ENCODE measurements at regions not wholly inside any gene's neighbourhood (a gene's known extent, or its start where the extent isn't known, plus 50 kb on each side); places are given as distances from the start of the nearest gene placed in this dataset.

DNA sequence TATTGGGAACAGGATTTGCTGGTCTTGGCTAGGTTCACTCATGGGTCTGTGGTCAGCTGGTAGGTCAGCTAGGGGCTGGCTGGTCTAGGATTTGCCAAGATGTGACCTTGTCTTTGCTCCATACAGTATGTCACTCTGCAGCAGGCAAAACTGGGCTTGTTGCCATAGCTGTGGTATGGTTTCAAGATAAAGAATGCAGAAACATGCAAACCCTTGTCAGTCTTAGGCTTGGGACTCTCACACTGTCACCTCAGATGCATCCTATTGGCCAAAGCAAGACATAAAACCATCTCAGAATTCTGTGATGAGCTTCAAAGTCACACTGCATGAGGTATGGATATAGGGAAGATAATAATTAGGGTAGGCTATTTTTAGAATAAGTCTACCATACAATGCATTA is 66.6 kb upstream of the TBC1D5 start:
- no peak for DNase-seq (ENCODE audit: low read depth)
- H3K4me3 ChIP-seq (ENCODE audit: low read depth, low read length), result no peak overlapping the region
- TF ChIP-seq CTCF (IDR thresholded peaks at IDR 0.05; ENCODE audit: low read depth, low read length), result no peak
- TF ChIP-seq MYC (IDR thresholded peaks at IDR 0.05; ENCODE audit: low read depth, low read length), result no peak
- no peak for TF ChIP-seq POLR2A (IDR thresholded peaks at IDR 0.05; ENCODE audit: extremely low read depth, insufficient read length)
- TF ChIP-seq MAX (IDR thresholded peaks at IDR 0.05; ENCODE audit: low read depth, low read length), result no peak

- no peak for TF ChIP-seq MYC (IDR thresholded peaks at IDR 0.05; ENCODE audit: low read depth, low read length)
- no peak for TF ChIP-seq MAX (IDR thresholded peaks at IDR 0.05; ENCODE audit: low read depth, low read length)
- TF ChIP-seq POLR2A (IDR thresholded peaks at IDR 0.05; ENCODE audit: extremely low read depth, insufficient read length), result no peak
- no peak for TF ChIP-seq CTCF (IDR thresholded peaks at IDR 0.05; ENCODE audit: low read depth, low read length)
- H3K4me3 ChIP-seq (ENCODE audit: low read depth, low read length), result no peak overlapping the region
- DNase-seq (ENCODE audit: low read depth), result no peak
Measured at GRCh38 chr3:17806876-17807275, 64.4 kb upstream of the TBC1D5 start.

DNA sequence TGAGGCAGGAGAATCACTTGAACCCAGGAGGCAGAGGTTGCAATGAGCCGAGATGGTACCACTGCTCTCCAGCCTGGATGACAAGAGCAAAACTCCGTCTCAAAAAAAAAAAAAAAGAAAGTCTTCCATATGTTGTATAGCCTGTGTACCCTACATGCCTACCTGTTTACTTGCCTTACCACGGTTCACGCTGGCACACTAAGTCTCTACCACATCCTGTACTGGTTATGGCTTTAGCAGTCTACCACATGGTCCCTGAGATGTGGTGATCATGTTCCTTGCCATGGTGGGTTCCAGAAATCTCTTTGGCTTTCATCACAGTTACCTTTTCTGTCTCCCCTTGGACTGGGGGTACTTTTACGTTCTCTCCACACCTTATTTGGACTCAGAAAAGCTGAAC is 63.8 kb upstream of the TBC1D5 start:
- no peak for DNase-seq (ENCODE audit: low read depth)
- no peak overlapping the region for H3K4me3 ChIP-seq (ENCODE audit: low read depth, low read length)
- no peak for TF ChIP-seq MAX (IDR thresholded peaks at IDR 0.05; ENCODE audit: low read depth, low read length)
- no peak for TF ChIP-seq CTCF (IDR thresholded peaks at IDR 0.05; ENCODE audit: low read depth, low read length)
- TF ChIP-seq MYC (IDR thresholded peaks at IDR 0.05; ENCODE audit: low read depth, low read length), result no peak
- no peak for TF ChIP-seq POLR2A (IDR thresholded peaks at IDR 0.05; ENCODE audit: extremely low read depth, insufficient read length)

- no peak for TF ChIP-seq CTCF (IDR thresholded peaks at IDR 0.05; ENCODE audit: low read depth, low read length)
- TF ChIP-seq MAX (IDR thresholded peaks at IDR 0.05; ENCODE audit: low read depth, low read length), result no peak
- TF ChIP-seq POLR2A (IDR thresholded peaks at IDR 0.05; ENCODE audit: extremely low read depth, insufficient read length), result no peak
- no peak for TF ChIP-seq MYC (IDR thresholded peaks at IDR 0.05; ENCODE audit: low read depth, low read length)
- no peak overlapping the region for H3K4me3 ChIP-seq (ENCODE audit: low read depth, low read length)
- no peak for DNase-seq (ENCODE audit: low read depth)
Measured at GRCh38 chr3:17805461-17805940, 63.1 kb upstream of the TBC1D5 start.

DNA sequence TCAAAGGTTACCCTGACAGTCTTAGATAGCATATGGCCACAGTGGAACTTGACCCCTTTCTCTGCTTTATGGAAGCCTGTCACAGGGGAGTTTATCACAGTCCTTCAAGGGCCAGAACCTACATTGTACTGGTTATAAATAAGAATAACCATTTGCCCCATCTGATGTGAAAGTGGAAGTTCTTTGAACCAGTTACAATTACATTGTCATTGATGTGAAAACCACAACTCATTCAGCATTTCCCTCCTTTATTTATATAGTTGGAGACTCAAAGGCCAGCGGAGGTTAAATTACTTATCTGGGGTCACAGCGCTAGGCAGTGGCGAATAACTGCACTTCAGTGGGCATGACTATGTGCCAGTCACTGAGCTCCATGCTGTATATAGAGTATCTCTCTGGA is 60.5 kb upstream of the TBC1D5 start:
- DNase-seq (ENCODE audit: low read depth), result no peak
- TF ChIP-seq CTCF (IDR thresholded peaks at IDR 0.05; ENCODE audit: low read depth, low read length) (no peak), MAX (IDR thresholded peaks at IDR 0.05; ENCODE audit: low read depth, low read length) (no peak), MYC (IDR thresholded peaks at IDR 0.05; ENCODE audit: low read depth, low read length) (no peak), POLR2A (IDR thresholded peaks at IDR 0.05; ENCODE audit: extremely low read depth, insufficient read length) (no peak)
- H3K4me3 ChIP-seq (ENCODE audit: low read depth, low read length), result no peak overlapping the region

GRCh38 chr3:17801131-17801530 is 58.7 kb upstream of the TBC1D5 start:
- no peak for DNase-seq (ENCODE audit: low read depth)
- H3K4me3 ChIP-seq (ENCODE audit: low read depth, low read length), result no peak overlapping the region
- no peak for TF ChIP-seq CTCF (IDR thresholded peaks at IDR 0.05; ENCODE audit: low read depth, low read length)
- no peak for TF ChIP-seq MAX (IDR thresholded peaks at IDR 0.05; ENCODE audit: low read depth, low read length)
- TF ChIP-seq MYC (IDR thresholded peaks at IDR 0.05; ENCODE audit: low read depth, low read length), result no peak
- TF ChIP-seq POLR2A (IDR thresholded peaks at IDR 0.05; ENCODE audit: extremely low read depth, insufficient read length), result no peak

Measured in NB4 (cell line).